Gastrocnemius medialis (tissue), 4 donors: ENCODE measurements at regions not wholly inside any gene's neighbourhood (a gene's known extent, or its start where the extent isn't known, plus 50 kb on each side); places are given as distances from the start of the nearest gene placed in this dataset.

ENCODE experiments used
- ATAC-seq, 2 donors: fragments of 150-250 bp; one replicate each; pipeline ENCODE4 v1.9.1; 2016
- DNase-seq, 2 donors: peaks; one replicate each; pipeline ENCODE4 v3.0.0-alpha.2; 2019
- H3K27ac ChIP-seq, 4 donors: fragments of 200-600 bp; sonication (generic); 1 replicate in 1 of 4; 2 replicates in 3 of 4; pipeline ENCODE4 v1.5.1; 2016 to 2018; ENCODE audit warnings: mild to moderate bottlenecking in 2 of 4, moderate library complexity in 1 of 4
- H3K27me3 ChIP-seq, 3 donors: fragments of 200-600 bp; sonication (generic) in 2 of 3; 1 replicate in 1 of 3; 2 replicates in 2 of 3; pipeline versions ENCODE4 v1.5.1 to v1.6.0; 2016 to 2019; ENCODE audit warnings: mild to moderate bottlenecking in 1 of 3, moderate library complexity in 1 of 3
- H3K36me3 ChIP-seq, 2 donors: fragments of 200-600 bp; sonication (generic) in 1 of 2; one replicate each; pipeline ENCODE4 v1.5.1; 2017 to 2018
- H3K4me1 ChIP-seq, 2 donors: fragments of 200-600 bp; sonication (generic) in 1 of 2; one replicate each; pipeline ENCODE4 v1.5.1; 2016 to 2017; ENCODE audit warnings: mild to moderate bottlenecking in 2 of 2
- H3K4me3 ChIP-seq, 4 donors: fragments of 200-600 bp; sonication (generic) in 3 of 4; 1 replicate in 1 of 4; 2 replicates in 3 of 4; pipeline ENCODE4 v1.5.1; 2016 to 2019; ENCODE audit warnings: mild to moderate bottlenecking in 2 of 4
- H3K9me3 ChIP-seq, 3 donors: fragments of 200-600 bp; sonication (generic) in 2 of 3; 1 replicate in 1 of 3; 2 replicates in 2 of 3; pipeline ENCODE4 v1.5.1; 2016 to 2019
- POLR2A ChIP-seq, 2 donors: fragments of 450-650 bp; IDR thresholded peaks; one replicate each; pipeline ENCODE4 v1.6.1; 2017; ENCODE audit warnings: antibody characterized with exemption in 2 of 2, mild to moderate bottlenecking in 2 of 2, moderate library complexity in 2 of 2
- in situ Hi-C, 4 donors: fragments of 200-750 bp; cut with MboI; loops; one replicate each; pipeline versions ENCODE4 v1.15.0 to v1.8.0; 2017; ENCODE audit warnings: low sequenced_read_pairs in 4 of 4
- intact Hi-C: fragments of 100-400 bp; cut with DNase I; formaldehyde crosslinking; loops from one replicate; pipeline ENCODE4 v1.15.1; 2023; ENCODE audit warnings: low total_unique reads
- TF ChIP-seq, protein P1 (sequence below), 5 experiments: fragments of 450-650 bp in 3 of 5; fragments of 200-600 bp in 2 of 5; sonication (generic) in 2 of 5; IDR thresholded peaks in 4 of 5; conservative IDR thresholded peaks in 1 of 5; 1 replicate in 4 of 5; 2 replicates in 1 of 5; pipeline ENCODE4 v1.5.1; 2016 to 2019; ENCODE audit warnings: antibody characterized with exemption in 5 of 5, mild to moderate bottlenecking in 3 of 5, moderate library complexity in 3 of 5

DNA sequence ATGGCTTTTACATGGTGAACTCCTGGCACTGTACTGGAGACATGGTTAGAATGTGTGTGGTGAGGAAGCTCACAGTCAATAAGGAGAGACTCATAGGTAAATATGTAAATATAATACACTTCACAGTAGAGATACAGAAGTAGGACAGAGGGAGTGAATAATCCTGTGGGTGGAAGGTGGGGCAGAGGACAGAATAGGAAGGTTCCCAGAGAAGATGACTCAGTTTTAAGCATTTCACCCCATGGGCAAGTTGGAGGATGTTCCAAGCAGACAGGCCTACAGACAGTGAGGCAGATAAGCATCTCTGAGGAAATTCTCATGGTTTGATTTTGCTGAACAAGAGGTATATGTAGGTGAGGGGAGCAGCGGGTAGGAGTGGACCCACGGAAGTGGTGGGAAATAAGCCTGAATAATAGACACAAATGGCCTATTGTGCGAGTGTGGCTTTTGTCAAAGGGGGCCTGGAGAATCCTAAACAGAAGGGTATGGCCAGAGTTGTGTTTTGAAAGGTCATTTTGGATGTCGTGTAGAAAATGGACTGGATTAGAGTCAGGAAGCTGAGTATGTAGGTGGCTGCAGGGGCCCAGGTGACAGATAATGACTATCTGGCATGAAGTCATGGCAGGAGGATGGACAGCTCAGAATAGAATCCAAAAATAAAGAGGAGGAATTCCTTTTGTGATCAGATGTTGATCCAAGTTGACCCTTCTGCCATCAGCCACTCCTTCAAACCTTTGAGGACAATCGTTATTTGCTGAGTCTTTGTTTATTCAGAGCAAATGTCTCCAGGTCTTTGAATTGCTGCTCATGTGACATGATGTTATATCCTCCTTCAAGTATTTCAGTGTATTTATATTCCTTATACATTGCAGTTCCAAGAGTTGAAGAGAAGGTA, 97.3 kb upstream of the THRB start:
- no peaks in the 10 kb centered on the region for H3K27me3 ChIP-seq
- no peaks in the 10 kb centered on the region for H3K36me3 ChIP-seq
- in situ Hi-C loops = no loop called here
- no peak for DNase-seq
- no peak for ATAC-seq
- intact Hi-C loops = no loop called here
- peaks cover 20 to 22% of the 10 kb centered on the region in 2 donors for H3K4me1 ChIP-seq
- H3K4me3 ChIP-seq = no peak overlapping the region
- TF ChIP-seq POLR2A (IDR thresholded peaks at IDR 0.05) = no peak
- TF ChIP-seq, protein P1, sequence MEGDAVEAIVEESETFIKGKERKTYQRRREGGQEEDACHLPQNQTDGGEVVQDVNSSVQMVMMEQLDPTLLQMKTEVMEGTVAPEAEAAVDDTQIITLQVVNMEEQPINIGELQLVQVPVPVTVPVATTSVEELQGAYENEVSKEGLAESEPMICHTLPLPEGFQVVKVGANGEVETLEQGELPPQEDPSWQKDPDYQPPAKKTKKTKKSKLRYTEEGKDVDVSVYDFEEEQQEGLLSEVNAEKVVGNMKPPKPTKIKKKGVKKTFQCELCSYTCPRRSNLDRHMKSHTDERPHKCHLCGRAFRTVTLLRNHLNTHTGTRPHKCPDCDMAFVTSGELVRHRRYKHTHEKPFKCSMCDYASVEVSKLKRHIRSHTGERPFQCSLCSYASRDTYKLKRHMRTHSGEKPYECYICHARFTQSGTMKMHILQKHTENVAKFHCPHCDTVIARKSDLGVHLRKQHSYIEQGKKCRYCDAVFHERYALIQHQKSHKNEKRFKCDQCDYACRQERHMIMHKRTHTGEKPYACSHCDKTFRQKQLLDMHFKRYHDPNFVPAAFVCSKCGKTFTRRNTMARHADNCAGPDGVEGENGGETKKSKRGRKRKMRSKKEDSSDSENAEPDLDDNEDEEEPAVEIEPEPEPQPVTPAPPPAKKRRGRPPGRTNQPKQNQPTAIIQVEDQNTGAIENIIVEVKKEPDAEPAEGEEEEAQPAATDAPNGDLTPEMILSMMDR (IDR thresholded peaks at IDR 0.05 in 4 of 5, conservative IDR thresholded peaks at IDR 0.05 in 1 of 5) = no peak
- no peaks in the 10 kb centered on the region for H3K9me3 ChIP-seq
- no peak overlapping the region for H3K27ac ChIP-seq

DNA sequence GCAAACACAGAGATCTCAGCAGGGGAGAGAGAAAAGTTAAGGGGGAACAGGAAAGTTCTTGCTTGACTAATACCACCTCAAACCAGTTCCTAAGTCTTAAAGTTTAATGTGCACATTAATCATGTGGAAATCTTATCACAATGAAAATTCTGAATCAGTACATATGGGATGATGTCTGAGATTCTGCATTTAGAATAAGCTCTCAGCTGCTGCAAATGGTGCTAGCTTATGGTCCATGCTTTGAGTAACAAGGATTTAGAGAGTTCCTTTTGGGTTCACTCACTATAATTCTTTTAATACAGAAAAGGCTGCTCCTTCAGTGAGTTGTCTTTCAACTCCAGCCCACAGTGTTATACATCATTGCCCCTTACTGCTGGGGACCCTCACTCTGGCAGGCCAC, 99.5 kb upstream of the THRB start:
- ATAC-seq (no peak), DNase-seq (no peak)
- Histone ChIP-seq H3K27me3 (no peaks in the 10 kb centered on the region), H3K36me3 (no peaks in the 10 kb centered on the region), H3K4me1 (peaks cover 10 to 12% of the 10 kb centered on the region in 2 donors), H3K9me3 (no peaks in the 10 kb centered on the region), H3K4me3 (no peak overlapping the region), H3K27ac (no peak overlapping the region)
- no peak for TF ChIP-seq POLR2A (IDR thresholded peaks at IDR 0.05)
- TF ChIP-seq, protein P1 (IDR thresholded peaks at IDR 0.05 in 4 of 5, conservative IDR thresholded peaks at IDR 0.05 in 1 of 5) = no peak
- in situ Hi-C loops = no loop called here
- intact Hi-C loops = no loop called here

DNA sequence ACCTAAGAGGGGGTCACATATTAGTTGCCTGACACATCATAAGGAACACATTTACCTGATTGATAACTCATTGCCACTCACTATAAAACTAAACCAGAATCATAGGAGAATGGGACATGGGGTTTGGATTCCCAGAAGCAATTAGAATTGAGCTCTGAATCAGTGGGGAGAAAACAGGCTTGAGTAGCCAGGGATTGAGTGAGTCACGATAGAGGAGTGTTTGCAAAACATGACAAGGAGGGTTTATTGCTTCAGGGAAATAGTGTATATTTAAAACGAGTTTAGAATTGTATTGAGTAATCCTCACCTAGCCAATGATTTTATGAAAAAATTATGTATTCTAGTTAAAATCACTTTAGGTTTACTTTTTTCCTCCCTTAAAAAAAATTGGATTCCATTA, 101.1 kb upstream of the THRB start:
- Histone ChIP-seq H3K9me3 (no peaks in the 10 kb centered on the region), H3K4me3 (no peak overlapping the region), H3K27me3 (no peaks in the 10 kb centered on the region), H3K4me1 (peaks cover 0 to 4% of the 10 kb centered on the region in 2 donors), H3K36me3 (no peaks in the 10 kb centered on the region), H3K27ac (no peak overlapping the region)
- ATAC-seq = no peak
- TF ChIP-seq, protein P1 (IDR thresholded peaks at IDR 0.05 in 4 of 5, conservative IDR thresholded peaks at IDR 0.05 in 1 of 5) = no peak
- intact Hi-C loops (no loop called here), in situ Hi-C loops (no loop called here)
- no peak for DNase-seq

DNA sequence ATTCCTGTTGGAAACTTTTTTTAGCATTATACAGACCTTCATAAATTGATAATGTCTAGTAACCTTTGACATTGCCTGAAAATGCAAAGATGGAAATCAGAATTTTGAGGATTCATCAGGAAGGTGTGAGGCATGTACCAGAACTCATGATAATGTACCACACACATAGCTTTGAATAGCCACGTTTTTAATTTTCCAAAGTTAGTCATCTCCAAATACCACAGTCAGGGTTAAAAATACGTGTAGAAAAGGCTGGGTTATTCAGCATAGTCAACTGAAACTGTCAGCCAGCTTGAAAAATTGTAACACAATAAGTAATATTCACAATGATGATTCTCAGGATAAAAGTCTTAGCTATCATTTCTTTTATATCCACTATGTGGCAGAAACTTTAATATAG, 102.0 kb upstream of the THRB start:
- ATAC-seq = no peak
- no peak for TF ChIP-seq POLR2A (IDR thresholded peaks at IDR 0.05)
- TF ChIP-seq, protein P1 (IDR thresholded peaks at IDR 0.05 in 4 of 5, conservative IDR thresholded peaks at IDR 0.05 in 1 of 5) = no peak
- no peak overlapping the region for H3K27ac ChIP-seq
- no peaks in the 10 kb centered on the region for H3K27me3 ChIP-seq
- intact Hi-C loops (no loop called here), in situ Hi-C loops (no loop called here)
- no peak overlapping the region for H3K4me3 ChIP-seq
- H3K4me1 ChIP-seq = peaks cover 0 to 4% of the 10 kb centered on the region in 2 donors
- H3K9me3 ChIP-seq = no peaks in the 10 kb centered on the region
- no peak for DNase-seq
- H3K36me3 ChIP-seq = no peaks in the 10 kb centered on the region
